H9 (cell line): ENCODE measurements at regions not wholly inside any gene's neighbourhood (a gene's known extent, or its start where the extent isn't known, plus 50 kb on each side); places are given as distances from the start of the nearest gene placed in this dataset.

Source experiments
- DNase-seq: peaks from one replicate; pipeline ENCODE4 v3.0.0-alpha.2; 2017
- H2AFZ ChIP-seq: one replicate; pipeline ENCODE4 v1.6.1; 2013; ENCODE audit warnings: mild to moderate bottlenecking, low read length, control low read depth, moderate library complexity
- H2AK5ac ChIP-seq: 2 replicates; pipeline ENCODE4 v1.6.1; 2013; ENCODE audit warnings: low read length, control low read depth, mixed read lengths; ENCODE audit not compliant: insufficient read length
- H2BK120ac ChIP-seq: one replicate; pipeline ENCODE4 v1.6.1; 2013; ENCODE audit warnings: low read depth, mild to moderate bottlenecking, low read length, control low read depth, inconsistent platforms; ENCODE audit not compliant: poor library complexity, severe bottlenecking
- H2BK12ac ChIP-seq: 2 replicates; pipeline ENCODE4 v1.6.1; 2013; ENCODE audit warnings: low read length, control low read depth, mixed read lengths, low read depth; ENCODE audit not compliant: insufficient read length
- H2BK15ac ChIP-seq: 2 replicates; pipeline ENCODE4 v1.6.1; 2013; ENCODE audit warnings: low read depth, low read length, control low read depth
- H2BK20ac ChIP-seq: one replicate; pipeline ENCODE4 v1.6.1; 2013; ENCODE audit warnings: low read depth, mild to moderate bottlenecking, low read length, control low read depth, inconsistent platforms; ENCODE audit not compliant: poor library complexity, severe bottlenecking
- H2BK5ac ChIP-seq: 2 replicates; pipeline ENCODE4 v1.6.1; 2013; ENCODE audit warnings: low read length, control low read depth, mixed read lengths; ENCODE audit not compliant: insufficient read length
- H3K14ac ChIP-seq: 2 replicates; pipeline ENCODE4 v1.6.1; 2013; ENCODE audit warnings: low read length, control low read depth; ENCODE audit not compliant: insufficient read depth
- H3K18ac ChIP-seq: 2 replicates; pipeline ENCODE4 v1.6.1; 2013; ENCODE audit warnings: low read depth, mild to moderate bottlenecking, mixed read lengths, low read length, control low read depth; ENCODE audit not compliant: insufficient read length
- H3K23ac ChIP-seq: 2 replicates; pipeline ENCODE4 v1.6.1; 2013; ENCODE audit warnings: low read length, control low read depth, mixed read lengths, low read depth; ENCODE audit not compliant: insufficient read length
- H3K23me2 ChIP-seq: 2 replicates; pipeline ENCODE4 v1.6.1; 2013; ENCODE audit warnings: low read depth, mild to moderate bottlenecking, mixed read lengths, low read length, control low read depth; ENCODE audit not compliant: insufficient read length, poor library complexity, severe bottlenecking
- H3K27ac ChIP-seq: 2 replicates; pipeline ENCODE4 v1.5.1; 2013; ENCODE audit warnings: low read length, control low read depth, mixed read lengths, low read depth; ENCODE audit not compliant: insufficient read length
- H3K27me3 ChIP-seq: 2 replicates; pipeline ENCODE4 v1.6.1; 2013; ENCODE audit warnings: low read length, control low read depth, inconsistent platforms; ENCODE audit not compliant: insufficient read depth
- H3K4ac ChIP-seq: 2 replicates; pipeline ENCODE4 v1.6.1; 2013; ENCODE audit warnings: low read depth, mild to moderate bottlenecking, control low read depth, inconsistent platforms, low read length, moderate library complexity
- H3K4me1 ChIP-seq: 2 replicates; pipeline ENCODE4 v1.6.1; 2013; ENCODE audit warnings: low read length, control low read depth, inconsistent platforms; ENCODE audit not compliant: insufficient read depth
- H3K4me2 ChIP-seq: 2 replicates; pipeline ENCODE4 v1.6.1; 2013; ENCODE audit warnings: low read length, control low read depth, mixed read lengths; ENCODE audit not compliant: insufficient read length, insufficient read depth
- H3K56ac ChIP-seq: 2 replicates; pipeline ENCODE4 v1.6.1; 2013; ENCODE audit warnings: low read depth, mild to moderate bottlenecking, mixed read lengths, low read length, control low read depth; ENCODE audit not compliant: insufficient read length
- H3K79me1 ChIP-seq: 2 replicates; pipeline ENCODE4 v1.6.1; 2013; ENCODE audit warnings: low read depth, mild to moderate bottlenecking, moderate library complexity, low read length, control low read depth, inconsistent platforms; ENCODE audit not compliant: insufficient read depth, poor library complexity, severe bottlenecking
- H3K79me2 ChIP-seq: 2 replicates; pipeline ENCODE4 v1.6.1; 2013; ENCODE audit warnings: low read length, control low read depth, inconsistent platforms; ENCODE audit not compliant: insufficient read depth
- H3K9ac ChIP-seq: 2 replicates; pipeline ENCODE4 v1.6.1; 2013; ENCODE audit warnings: low read length, control low read depth, mixed read lengths; ENCODE audit not compliant: insufficient read length; ENCODE audit errors: extremely low read depth
- H3K9me3 ChIP-seq: one replicate; pipeline ENCODE4 v1.6.1; 2013; ENCODE audit warnings: low read depth, low read length, inconsistent platforms; ENCODE audit not compliant: control insufficient read depth
- H3T11ph ChIP-seq: one replicate; pipeline ENCODE4 v1.6.1; 2013; ENCODE audit warnings: mild to moderate bottlenecking, low read length, control low read depth, inconsistent platforms
- H4K20me1 ChIP-seq: one replicate; pipeline ENCODE4 v1.6.1; 2013; ENCODE audit not compliant: control insufficient read depth, insufficient read length, insufficient read depth
- H4K5ac ChIP-seq: 2 replicates; pipeline ENCODE4 v1.6.1; 2013; ENCODE audit warnings: low read depth, mild to moderate bottlenecking, mixed read lengths, low read length, control low read depth; ENCODE audit not compliant: insufficient read length
- H4K8ac ChIP-seq: replicated peaks from 2 replicates; pipeline ENCODE4 v1.6.1; 2013; ENCODE audit warnings: low read length, control low read depth, mixed read lengths, low read depth; ENCODE audit not compliant: insufficient read length
- H4K91ac ChIP-seq: 2 replicates; pipeline ENCODE4 v1.6.1; 2013; ENCODE audit warnings: low read depth, mild to moderate bottlenecking, moderate library complexity, mixed read lengths, low read length, control low read depth; ENCODE audit not compliant: insufficient read length
- H3K27ac Mint-ChIP-seq, 3 experiments: 2 replicates in 2 of 3; 3 replicates in 1 of 3; pipeline ENCODE4 v1.8.0; 2020 to 2021; ENCODE audit warnings: mixed read lengths in 3 of 3, mild to moderate bottlenecking in 1 of 3, moderate library complexity in 1 of 3
- H3K27me3 Mint-ChIP-seq: 2 replicates; pipeline ENCODE4 v1.8.0; 2021; ENCODE audit warnings: low read depth, mild to moderate bottlenecking, moderate library complexity, mixed read lengths
- H3K36me3 Mint-ChIP-seq, 3 experiments: 2 replicates in 2 of 3; 3 replicates in 1 of 3; pipeline ENCODE4 v1.8.0; 2020 to 2021; ENCODE audit warnings: low read depth in 3 of 3, mixed read lengths in 3 of 3; ENCODE audit not compliant: insufficient read depth in 1 of 3
- H3K4me1 Mint-ChIP-seq, 2 experiments: 2 replicates each; pipeline ENCODE4 v1.8.0; 2020; ENCODE audit warnings: mixed read lengths in 2 of 2
- H3K4me3 Mint-ChIP-seq, 2 experiments: 2 replicates in 1 of 2; 3 replicates in 1 of 2; pipeline ENCODE4 v1.8.0; 2020 to 2021; ENCODE audit warnings: mild to moderate bottlenecking in 2 of 2, mixed read lengths in 2 of 2, moderate library complexity in 1 of 2
- H3K9me3 Mint-ChIP-seq, 2 experiments: 2 replicates in 1 of 2; 3 replicates in 1 of 2; pipeline ENCODE4 v1.8.0; 2020; ENCODE audit warnings: mild to moderate bottlenecking in 2 of 2, mixed read lengths in 2 of 2, moderate library complexity in 1 of 2
- CTCF ChIP-seq: fragments of 200-600 bp; sonication (generic); conservative IDR thresholded peaks from 3 replicates; pipeline ENCODE4 v1.8.0; 2021; ENCODE audit warnings: antibody characterized with exemption, mild to moderate bottlenecking
- WGBS: extraction: QIAGEN DNeasy Blood & Tissue Kit; methylation state at CpG from one replicate; pipeline ENCODE4 v1.1.7; 2013; ENCODE audit warnings: missing lambda C conversion rate, low lambda C conversion rate, mixed read lengths; ENCODE audit not compliant: insufficient read length; ENCODE audit errors: extremely low coverage; 5-methylcytosine and 5-hydroxymethylcytosine counted together

- Histone ChIP-seq H4K91ac (no peak overlapping the region), H3K23me2 (no peaks in the 10 kb centered on the region), H3T11ph (no peak overlapping the region), H3K27ac (no peak overlapping the region), H3K23ac (no peak overlapping the region), H3K9me3 (no peaks in the 10 kb centered on the region), H2BK120ac (no peak overlapping the region), H3K79me2 (no peaks in the 10 kb centered on the region), H4K20me1 (no peaks in the 10 kb centered on the region), H3K4ac (no peak overlapping the region), H2BK20ac (no peak overlapping the region), H3K27me3 (no peaks in the 10 kb centered on the region), H2AK5ac (no peak overlapping the region), H3K4me1 (no peaks in the 10 kb centered on the region), H2BK15ac (no peak overlapping the region), H3K14ac (no peak overlapping the region; the same call in 1 of the 2 replicates), H4K5ac (no peak overlapping the region), H3K79me1 (no peaks in the 10 kb centered on the region), H2BK12ac (no peak overlapping the region), H4K8ac (no peak overlapping the region), H2AFZ (no peak overlapping the region), H3K18ac (no peak overlapping the region), H2BK5ac (no peak overlapping the region), H3K4me2 (no peak overlapping the region), H3K56ac (no peak overlapping the region), H3K9ac (no peak overlapping the region)
- no peaks in the 10 kb centered on the region for H3K9me3 Mint-ChIP-seq
- peaks cover 3 to 6% of the 10 kb centered on the region in 2 experiments; a peak in 3 of 4 replicates for H3K4me1 Mint-ChIP-seq
- no peaks in the 10 kb centered on the region; the same call in 1 of the 2 replicates for H3K27me3 Mint-ChIP-seq
- H3K36me3 Mint-ChIP-seq, result peaks cover 0 to 4% (median 0%) of the 10 kb centered on the region in 3 experiments; a peak in 1 of 7 replicates
- no CpG with 5 or more reads among the region's 1 CpG for WGBS
- DNase-seq, result no peak
- no peak overlapping the region for H3K27ac Mint-ChIP-seq
- no peak overlapping the region for H3K4me3 Mint-ChIP-seq
- no peak for TF ChIP-seq CTCF
Measured at GRCh38 chr1:217251121-217251520, 379.8 kb downstream of the GPATCH2 start.
